Adrenal gland (tissue), 5 donors: ENCODE measurements at regions not wholly inside any gene's neighbourhood (a gene's known extent, or its start where the extent isn't known, plus 50 kb on each side); places are given as distances from the start of the nearest gene placed in this dataset.

ENCODE experiments used
- POLR2A ChIP-seq, 2 donors: fragments of 450-650 bp; IDR thresholded peaks; one replicate each; pipeline ENCODE4 v1.6.1; 2017; ENCODE audit warnings: antibody characterized with exemption in 2 of 2, mild to moderate bottlenecking in 2 of 2, moderate library complexity in 1 of 2
- TF ChIP-seq, protein P1 (sequence below), 6 experiments: fragments of 450-650 bp in 4 of 6; fragments of 200-600 bp in 2 of 6; sonication (generic) in 1 of 6; IDR thresholded peaks; 1 replicate in 5 of 6; 2 replicates in 1 of 6; pipeline versions ENCODE4 v1.5.1 to v1.8.0; 2016 to 2021; ENCODE audit warnings: antibody characterized with exemption in 6 of 6, mild to moderate bottlenecking in 2 of 6, moderate library complexity in 1 of 6
- donor health status: DM: no; HTN: no; CAD: no.

DNA sequence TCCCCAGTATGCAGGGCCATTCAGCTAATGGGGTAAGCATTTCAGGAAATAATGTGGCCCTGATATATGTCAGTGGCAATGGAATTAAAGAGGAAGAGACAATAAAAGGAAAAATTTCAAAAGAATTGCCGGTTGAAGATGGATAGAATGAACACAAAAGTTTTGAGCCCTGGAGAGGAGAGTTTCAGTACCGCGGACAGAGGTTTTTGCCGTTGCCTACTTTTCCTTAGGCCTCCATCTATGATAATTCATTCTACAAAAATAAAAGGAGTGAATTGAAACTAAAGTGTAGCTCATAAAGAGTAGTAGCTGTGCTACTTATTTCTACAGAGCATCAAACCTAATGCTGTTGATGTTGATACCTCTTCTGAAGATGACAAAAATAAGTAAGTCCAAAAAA lies 140.7 kb downstream of the RNASET2 start:
- TF ChIP-seq, protein P1, sequence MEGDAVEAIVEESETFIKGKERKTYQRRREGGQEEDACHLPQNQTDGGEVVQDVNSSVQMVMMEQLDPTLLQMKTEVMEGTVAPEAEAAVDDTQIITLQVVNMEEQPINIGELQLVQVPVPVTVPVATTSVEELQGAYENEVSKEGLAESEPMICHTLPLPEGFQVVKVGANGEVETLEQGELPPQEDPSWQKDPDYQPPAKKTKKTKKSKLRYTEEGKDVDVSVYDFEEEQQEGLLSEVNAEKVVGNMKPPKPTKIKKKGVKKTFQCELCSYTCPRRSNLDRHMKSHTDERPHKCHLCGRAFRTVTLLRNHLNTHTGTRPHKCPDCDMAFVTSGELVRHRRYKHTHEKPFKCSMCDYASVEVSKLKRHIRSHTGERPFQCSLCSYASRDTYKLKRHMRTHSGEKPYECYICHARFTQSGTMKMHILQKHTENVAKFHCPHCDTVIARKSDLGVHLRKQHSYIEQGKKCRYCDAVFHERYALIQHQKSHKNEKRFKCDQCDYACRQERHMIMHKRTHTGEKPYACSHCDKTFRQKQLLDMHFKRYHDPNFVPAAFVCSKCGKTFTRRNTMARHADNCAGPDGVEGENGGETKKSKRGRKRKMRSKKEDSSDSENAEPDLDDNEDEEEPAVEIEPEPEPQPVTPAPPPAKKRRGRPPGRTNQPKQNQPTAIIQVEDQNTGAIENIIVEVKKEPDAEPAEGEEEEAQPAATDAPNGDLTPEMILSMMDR (IDR thresholded peaks at IDR 0.05), result no peak
- no peak for TF ChIP-seq POLR2A (IDR thresholded peaks at IDR 0.05)
